Cardiac fibroblast (primary cell): ENCODE measurements at regions not wholly inside any gene's neighbourhood (a gene's known extent, or its start where the extent isn't known, plus 50 kb on each side); places are given as distances from the start of the nearest gene placed in this dataset.

Experiments
- DNase-seq, 2 donors: peaks; one replicate each; pipeline versions ENCODE4 v3.0.0 to v3.0.0-alpha.2; 2010; ENCODE audit warnings: low read depth in 2 of 2
- H3K4me3 ChIP-seq, 2 donors: replicated peaks in 1 of 2; 1 replicate in 1 of 2; 2 replicates in 1 of 2; pipeline ENCODE4 v1.5.1; 2011; ENCODE audit warnings: low read depth in 2 of 2, low read length in 2 of 2, mild to moderate bottlenecking in 2 of 2, moderate library complexity in 1 of 2
- CTCF ChIP-seq: IDR thresholded peaks from one replicate; pipeline ENCODE4 v1.5.1; 2011; ENCODE audit warnings: low read depth, mild to moderate bottlenecking, low read length, inconsistent platforms

- TF ChIP-seq CTCF, result no peak
Observed at GRCh38 chr5:7179364-7179763, 216.6 kb upstream of the ADCY2 start.

DNA sequence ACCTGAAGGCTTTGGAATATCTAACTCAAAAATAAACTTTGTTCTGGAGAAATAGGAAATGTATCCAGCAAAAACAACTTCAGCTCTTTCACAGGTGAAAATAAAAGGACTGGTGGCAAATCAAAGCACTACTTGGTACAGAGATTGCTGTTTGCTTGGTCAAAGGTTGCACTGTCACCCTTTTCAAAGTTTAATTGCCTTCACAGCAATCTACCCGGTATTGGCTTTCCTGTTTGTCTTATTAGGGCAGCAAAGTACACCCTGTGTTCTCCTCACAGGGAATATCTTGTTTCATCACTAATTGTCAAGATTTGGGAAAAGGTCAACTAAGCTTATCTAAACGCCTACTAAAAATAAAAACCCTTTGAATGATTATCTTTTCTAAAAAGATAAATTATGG, 214.1 kb upstream of the ADCY2 start:
- no peak overlapping the region for H3K4me3 ChIP-seq
- TF ChIP-seq CTCF, result no peak
- no peak for DNase-seq

More at GRCh38 chr5:7179364-7179763, 216.6 kb upstream of the ADCY2 start:
- DNase-seq, result no peak
- no peak overlapping the region for H3K4me3 ChIP-seq

- TF ChIP-seq CTCF, result no peak
- H3K4me3 ChIP-seq, result no peak overlapping the region
- no peak for DNase-seq
Observed at GRCh38 chr5:7185742-7186141, 210.2 kb upstream of the ADCY2 start.

DNA sequence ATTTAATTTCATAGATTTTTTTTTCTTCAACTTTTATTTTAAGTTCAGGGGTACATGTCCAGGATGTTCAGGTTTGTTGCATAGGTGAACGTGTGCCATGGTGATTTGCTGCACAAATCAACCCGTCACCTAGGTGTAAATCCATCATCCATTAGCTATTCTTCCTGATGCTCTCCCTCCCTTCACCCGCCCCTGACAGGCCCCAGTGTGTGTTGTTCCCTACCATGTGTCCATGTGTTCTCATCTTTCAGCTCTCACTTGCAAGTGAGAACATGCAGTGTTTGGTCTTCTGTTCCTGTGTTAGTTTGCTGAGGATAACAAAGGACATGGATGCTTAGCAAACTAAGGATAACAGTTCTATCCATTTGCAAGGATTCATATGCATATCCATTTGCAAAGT, 209.1 kb upstream of the ADCY2 start:
- no peak overlapping the region for H3K4me3 ChIP-seq
- no peak for DNase-seq
- no peak for TF ChIP-seq CTCF

DNA sequence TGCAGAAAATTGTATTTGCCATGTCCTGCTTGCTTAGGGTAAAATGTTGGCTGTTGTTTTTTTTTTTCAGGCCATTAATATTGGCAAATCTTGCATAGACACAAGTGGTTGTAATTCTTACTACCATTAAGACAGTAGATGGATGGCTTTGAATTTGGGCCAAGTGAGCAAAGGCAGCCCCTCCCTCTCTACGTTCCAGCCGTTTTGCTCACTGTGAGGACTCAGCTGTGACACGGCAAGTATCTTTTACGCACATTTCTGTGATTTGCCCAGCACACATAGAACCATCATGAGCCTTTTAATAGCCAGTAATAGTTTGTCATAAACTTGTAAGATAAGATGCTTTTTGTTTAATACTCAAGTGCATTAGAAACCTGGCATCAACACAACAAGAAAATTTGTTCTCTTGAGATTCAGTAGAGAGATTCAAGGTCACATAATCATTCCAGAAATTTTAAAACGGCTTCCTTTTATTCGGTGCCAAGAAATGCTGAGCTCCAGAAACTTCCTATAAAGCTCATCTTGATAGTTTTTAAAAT, 205.2 kb upstream of the ADCY2 start:
- no peak overlapping the region for H3K4me3 ChIP-seq
- no peak for TF ChIP-seq CTCF
- no peak for DNase-seq

GRCh38 chr5:7192016-7192415, 203.9 kb upstream of the ADCY2 start:
- no peak for TF ChIP-seq CTCF
- H3K4me3 ChIP-seq, result no peak overlapping the region
- DNase-seq, result no peak

- no peak for DNase-seq
- H3K4me3 ChIP-seq, result no peak overlapping the region
- no peak for TF ChIP-seq CTCF
Observed at GRCh38 chr5:7202846-7203245, 193.1 kb upstream of the ADCY2 start.
